ENCODE measurements at regions not wholly inside any gene's neighbourhood (a gene's known extent, or its start where the extent isn't known, plus 50 kb on each side); places are given as distances from the start of the nearest gene placed in this dataset.

DNA sequence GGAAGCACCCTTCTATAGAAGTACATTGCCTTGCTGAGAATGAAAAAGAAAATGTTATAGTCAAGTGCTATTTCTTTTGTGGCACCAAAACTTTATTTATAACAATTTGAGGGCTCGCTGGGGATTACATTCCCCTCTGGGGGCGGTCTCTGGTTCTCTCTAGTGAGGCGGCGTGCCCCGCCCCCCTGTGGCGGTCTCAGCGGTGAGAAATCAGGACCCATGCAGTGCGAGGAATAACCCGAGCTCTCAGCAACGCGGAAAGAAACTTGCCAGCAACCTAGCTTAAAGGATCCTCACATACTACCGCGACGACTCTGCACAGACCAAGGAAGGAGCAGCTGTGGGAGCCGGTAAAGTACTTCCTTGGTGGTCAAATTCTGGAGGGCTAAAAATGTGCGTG, 83.4 kb upstream of the SHISA3 start:
- TF ChIP-seq FOXM1 (IDR thresholded peaks at IDR 0.05; ENCODE audit: borderline replicate concordance), result no peak
- no peak for TF ChIP-seq ARNT (IDR thresholded peaks at IDR 0.05)
